DMS53 treated with DMSO at 0.1 percent for 48 hours (cell line): ENCODE measurements at regions not wholly inside any gene's neighbourhood (a gene's known extent, or its start where the extent isn't known, plus 50 kb on each side); places are given as distances from the start of the nearest gene placed in this dataset.
A peak's percentile ranks its signal among the peaks of the same experiment; 100 is the strongest.
"Not testable (repeated sequence)": the region's sequence is repeated elsewhere in the genome, so short reads cannot be mapped to it uniquely, and the experiment has no call there.

Experiments used
- DNase-seq: peaks from one replicate; lab custom pipeline; 2025; ENCODE audit not compliant: unreplicated experiment; lab: John Stamatoyannopoulos, UW

DNA sequence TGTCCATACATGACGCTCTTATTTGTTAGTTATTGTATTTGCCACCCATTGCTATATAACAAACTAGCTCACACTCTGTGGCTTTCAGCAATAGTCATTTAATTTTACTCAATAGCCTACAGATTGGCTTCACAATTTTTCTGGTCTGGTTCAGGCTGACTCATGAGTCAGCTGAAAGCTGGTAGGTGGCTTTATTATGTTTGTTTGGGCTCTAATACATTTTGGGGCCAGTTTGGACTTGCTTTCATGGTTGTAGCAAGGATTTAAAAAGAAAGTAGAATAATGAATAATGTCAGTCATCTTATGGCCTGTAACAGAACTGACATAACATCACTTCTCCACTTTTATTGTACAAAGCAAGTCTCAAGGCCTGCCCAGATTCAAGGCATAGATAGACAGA lies 338.7 kb downstream of the LRRIQ3 start:
- no peak for DNase-seq

- DNase-seq: no peak
Observed at GRCh38 chr1:73854527-73854926, 343.4 kb downstream of the LRRIQ3 start.

- no peak for DNase-seq
Observed at GRCh38 chr1:73842436-73842835, 355.5 kb downstream of the LRRIQ3 start.

GRCh38 chr1:73839922-73840321 lies 358.1 kb downstream of the LRRIQ3 start:
- DNase-seq: peak; percentile 34

DNA sequence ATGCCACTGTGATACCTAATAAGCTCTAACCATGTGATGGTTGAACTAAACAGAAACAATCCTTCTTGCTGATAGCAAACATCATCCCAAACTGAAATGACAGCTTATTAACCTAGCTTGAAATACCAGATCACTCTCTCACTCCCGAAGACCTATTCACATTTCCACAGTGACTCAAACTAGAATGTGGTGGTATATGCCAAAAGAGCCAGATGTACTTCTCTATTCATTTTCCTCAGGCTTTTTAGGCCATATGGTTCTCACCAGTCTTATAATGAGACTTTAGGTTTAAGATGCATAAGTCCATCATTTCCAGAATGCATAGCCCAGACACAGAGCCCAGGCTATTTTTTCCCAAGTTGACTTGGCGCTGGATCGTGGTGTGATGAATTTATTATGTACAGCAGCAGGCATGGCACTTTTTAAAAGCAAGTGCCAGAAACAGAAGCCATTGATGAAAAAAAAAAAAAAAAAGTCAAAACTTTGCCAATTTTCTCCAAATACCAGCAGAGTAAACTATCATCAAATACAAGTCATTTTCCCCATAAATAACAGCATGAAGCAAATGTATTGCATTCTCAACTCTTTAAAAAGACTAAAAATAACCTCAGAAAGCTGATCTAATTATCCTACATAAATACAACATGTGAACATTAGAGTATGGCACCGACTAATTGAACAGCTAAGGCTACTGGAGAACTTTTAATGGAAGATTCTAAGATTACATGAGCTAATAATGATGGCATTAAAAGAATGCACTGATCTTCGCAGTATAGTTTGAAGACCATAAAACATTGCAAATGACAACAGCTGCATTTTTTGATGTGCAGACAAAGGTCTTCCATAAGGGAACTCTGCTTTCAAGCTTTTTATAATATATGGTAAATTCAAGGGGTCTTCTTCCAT lies 365.4 kb downstream of the LRRIQ3 start:
- no peak for DNase-seq

- DNase-seq: not testable (repeated sequence)
Observed at GRCh38 chr1:73827283-73827682, 370.7 kb downstream of the LRRIQ3 start.

DNA sequence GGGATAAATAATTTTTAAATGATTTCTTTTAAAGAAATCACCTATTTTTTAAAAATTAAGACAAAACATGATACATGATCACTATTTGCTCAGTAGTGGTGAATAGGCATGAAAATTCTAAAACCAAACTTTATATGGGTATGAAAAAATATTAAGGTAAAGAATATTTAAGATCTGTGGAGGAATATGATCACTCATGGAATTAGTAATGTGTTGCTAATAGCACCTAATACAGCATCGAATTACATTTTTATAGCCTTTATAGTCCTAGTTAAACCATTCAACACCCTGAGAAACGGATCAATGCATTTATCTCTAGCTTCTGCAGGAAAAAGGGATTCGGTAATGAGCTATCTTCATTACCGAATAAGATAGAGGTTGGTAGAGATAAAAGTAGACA lies 373.9 kb downstream of the LRRIQ3 start:
- no peak for DNase-seq

DNA sequence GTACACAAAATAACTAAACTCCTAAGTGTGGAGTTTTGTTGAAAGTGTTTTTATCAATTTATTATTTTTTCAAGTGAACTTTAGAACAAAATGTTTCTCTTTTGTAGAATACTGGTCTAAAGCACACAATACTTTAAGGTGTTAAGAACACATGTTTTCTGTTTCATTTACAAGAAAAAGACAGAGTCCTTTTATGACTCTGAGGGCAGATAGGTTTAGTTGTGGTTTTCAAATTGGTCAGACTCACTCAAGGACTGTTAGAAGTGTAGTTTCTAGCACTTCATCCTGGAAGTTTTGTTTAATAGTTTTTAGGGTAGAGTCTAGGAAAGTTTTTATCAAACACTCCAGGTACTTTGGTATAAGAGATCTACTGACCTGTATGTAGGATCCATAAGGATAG lies 376.5 kb downstream of the LRRIQ3 start:
- DNase-seq: no peak

DNA sequence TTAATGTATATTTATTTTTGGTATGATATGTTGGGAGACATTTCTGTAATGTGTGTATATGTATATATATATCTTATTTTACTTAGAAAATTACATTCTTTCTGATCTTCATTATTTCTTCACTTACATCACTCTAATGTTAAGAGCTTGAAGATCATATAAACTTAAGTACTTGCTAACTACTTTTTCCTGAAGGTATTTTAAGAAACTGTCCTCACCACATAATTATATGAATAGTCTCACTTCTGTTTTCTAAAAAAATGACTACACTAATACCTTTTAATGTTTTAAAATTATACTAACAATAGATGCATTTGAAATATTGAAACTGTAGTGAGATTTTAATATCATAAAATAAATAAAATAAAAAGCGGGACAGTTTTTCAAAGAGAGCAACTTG lies 377.1 kb downstream of the LRRIQ3 start:
- no peak for DNase-seq

DNA sequence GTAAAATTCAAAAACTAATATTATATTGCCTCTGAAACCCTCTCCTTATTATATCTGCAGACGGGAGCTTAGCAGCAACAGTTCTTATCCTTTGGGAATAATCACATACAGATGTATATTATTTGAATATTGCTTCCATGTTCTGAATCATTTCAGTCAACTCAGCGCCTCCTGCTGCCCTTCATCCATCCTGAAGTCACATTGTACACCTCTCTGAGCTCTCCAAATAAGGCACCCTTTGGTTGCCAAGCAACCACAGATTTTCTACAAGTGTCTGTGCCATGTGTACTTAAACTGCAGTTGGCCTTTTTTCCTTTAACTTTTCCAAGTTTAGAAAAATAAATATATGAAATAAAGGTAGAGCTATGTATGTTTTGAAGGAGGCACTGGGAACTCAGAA lies 384.3 kb downstream of the LRRIQ3 start:
- DNase-seq: peak; percentile 23

GRCh38 chr1:73813236-73813635 lies 384.7 kb downstream of the LRRIQ3 start:
- DNase-seq: no peak

DNA sequence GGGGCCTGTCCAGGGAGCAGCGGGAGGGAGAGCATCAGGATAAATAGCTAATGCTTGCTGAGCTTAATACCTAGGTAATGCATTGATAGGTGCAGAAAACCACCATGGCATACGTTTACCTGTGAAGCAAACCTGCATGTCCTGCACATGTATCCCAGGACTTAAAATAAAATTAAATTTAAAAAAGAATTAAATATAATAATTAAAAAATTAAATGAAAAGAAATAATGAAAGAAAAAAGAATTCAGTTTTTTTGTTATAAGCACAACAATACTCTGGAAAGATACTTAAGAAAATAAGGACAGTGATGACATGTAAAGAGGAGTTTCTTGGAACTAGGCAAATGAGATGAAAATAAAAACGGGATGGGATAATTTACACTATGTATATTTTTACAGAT lies 386.2 kb downstream of the LRRIQ3 start:
- no peak for DNase-seq

GRCh38 chr1:73804935-73805334 lies 393.0 kb downstream of the LRRIQ3 start:
- DNase-seq: no peak

DNA sequence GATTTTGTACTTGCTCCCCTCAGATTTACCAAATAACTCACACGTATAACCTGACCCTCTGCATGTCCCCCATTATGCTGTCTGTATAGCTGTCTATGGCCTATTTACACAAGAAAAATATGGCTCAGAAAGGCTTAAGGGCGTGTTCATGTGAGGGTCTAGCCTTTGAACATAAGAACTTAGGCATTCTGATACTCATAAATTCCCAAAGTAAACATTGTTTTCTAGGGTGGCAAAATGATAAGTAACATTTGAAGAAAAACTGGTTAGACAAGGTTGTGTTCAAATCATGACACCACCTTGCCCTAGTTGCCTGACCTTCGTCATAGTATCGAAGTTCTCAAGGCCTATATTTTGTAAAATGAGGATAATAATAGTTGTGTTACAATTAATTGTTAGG lies 394.6 kb downstream of the LRRIQ3 start:
- DNase-seq: peak; percentile 52

GRCh38 chr1:73801912-73802429 lies 396.0 kb downstream of the LRRIQ3 start:
- DNase-seq: no peak

DNA sequence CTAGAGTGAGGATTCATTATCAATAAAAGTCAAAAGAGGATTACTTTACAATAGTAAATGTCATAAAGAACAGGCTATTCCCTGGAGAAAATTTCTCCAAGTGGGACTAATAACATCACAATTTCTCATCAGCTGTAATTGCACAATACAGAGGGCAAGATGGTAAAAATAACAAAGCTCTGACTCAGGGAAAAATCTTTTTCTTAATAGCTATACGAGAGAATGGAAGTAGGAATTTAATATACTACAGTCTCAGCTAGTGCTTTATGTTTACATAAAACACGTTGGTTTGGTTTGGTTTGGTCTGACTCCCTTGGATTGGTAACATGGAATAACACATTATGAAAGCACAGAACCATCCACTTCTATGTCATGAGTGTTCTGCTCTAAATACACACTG lies 397.6 kb downstream of the LRRIQ3 start:
- DNase-seq: no peak

- no peak for DNase-seq
Observed at GRCh38 chr1:73789965-73790364, 408.0 kb downstream of the LRRIQ3 start.

- no peak for DNase-seq
Observed at GRCh38 chr1:73784026-73784425, 413.9 kb downstream of the LRRIQ3 start.

DNA sequence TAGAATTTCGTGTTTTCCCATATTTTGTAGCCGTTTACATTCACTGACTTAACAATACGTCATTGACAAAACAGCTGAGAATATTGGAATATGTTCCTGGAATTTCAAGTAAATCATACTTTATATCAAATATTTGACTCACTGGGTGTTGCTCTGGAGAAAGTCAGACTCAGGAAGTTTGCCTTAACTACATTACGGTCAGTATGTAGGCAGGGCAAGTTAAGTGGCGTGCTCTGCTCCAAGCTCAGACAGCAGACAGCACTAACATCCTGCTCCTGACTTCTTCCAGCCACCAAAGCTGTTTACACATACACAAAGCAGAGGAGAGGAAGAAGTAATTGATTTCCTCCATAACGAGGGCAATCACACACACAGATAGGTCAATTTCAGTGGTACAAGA lies 414.6 kb downstream of the LRRIQ3 start:
- no peak for DNase-seq

GRCh38 chr1:73782901-73783300 lies 415.1 kb downstream of the LRRIQ3 start:
- DNase-seq: no peak

DNA sequence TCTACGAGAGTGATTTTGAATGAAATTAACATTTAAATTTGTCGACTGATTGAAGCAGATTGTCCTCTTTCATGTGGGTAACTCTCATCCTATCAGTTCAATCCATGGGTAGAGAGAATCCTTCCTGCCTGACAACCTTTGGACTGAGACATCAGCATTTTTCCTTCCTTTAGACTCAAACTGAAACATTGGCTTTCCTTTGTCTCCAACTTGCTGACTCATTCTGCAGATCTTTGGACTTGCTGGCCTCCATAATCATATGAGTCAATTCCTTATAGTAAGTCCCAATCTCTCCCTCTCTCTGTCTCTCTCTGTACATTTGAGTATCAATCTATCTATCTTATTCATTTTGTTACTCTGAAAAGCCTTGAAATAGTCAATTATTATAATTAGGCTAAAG lies 416.7 kb downstream of the LRRIQ3 start:
- peak; percentile 67 for DNase-seq

- no peak for DNase-seq
Observed at GRCh38 chr1:73778471-73778870, 419.5 kb downstream of the LRRIQ3 start.

GRCh38 chr1:73775896-73776295 lies 422.1 kb downstream of the LRRIQ3 start:
- DNase-seq: no peak
